HG03045 (cell line): ENCODE measurements at regions not wholly inside any gene's neighbourhood (a gene's known extent, or its start where the extent isn't known, plus 50 kb on each side); places are given as distances from the start of the nearest gene placed in this dataset.

Experiments used
- ATAC-seq: cut with Tn5 transposase; IDR thresholded peaks from one replicate; pipeline ENCODE4 v1.9.1; 2021; ENCODE audit warnings: mild to moderate bottlenecking, moderate library complexity; ENCODE audit not compliant: unreplicated experiment

GRCh38 chr17:72338304-72338703 lies 217.5 kb downstream of the SOX9 start:
- no peak for ATAC-seq

- no peak for ATAC-seq
Observed at GRCh38 chr17:72338847-72339790, 218.3 kb downstream of the SOX9 start.

- ATAC-seq, result no peak
Observed at GRCh38 chr17:72340836-72341235, 220.0 kb downstream of the SOX9 start.

- no peak for ATAC-seq
Observed at GRCh38 chr17:72342061-72342460, 221.2 kb downstream of the SOX9 start.

GRCh38 chr17:72342627-72343527 lies 222.1 kb downstream of the SOX9 start:
- no peak for ATAC-seq

GRCh38 chr17:72343911-72344310 lies 223.1 kb downstream of the SOX9 start:
- no peak for ATAC-seq

GRCh38 chr17:72344613-72345012 lies 223.8 kb downstream of the SOX9 start:
- ATAC-seq, result no peak

GRCh38 chr17:72345088-72345487 lies 224.3 kb downstream of the SOX9 start:
- ATAC-seq, result no peak

GRCh38 chr17:72345536-72345935 lies 224.7 kb downstream of the SOX9 start:
- no peak for ATAC-seq

GRCh38 chr17:72346306-72346705 lies 225.5 kb downstream of the SOX9 start:
- no peak for ATAC-seq

GRCh38 chr17:72349011-72349410 lies 228.2 kb downstream of the SOX9 start:
- ATAC-seq, result no peak

- no peak for ATAC-seq
Observed at GRCh38 chr17:72349491-72349995, 228.7 kb downstream of the SOX9 start.

GRCh38 chr17:72350073-72350472 lies 229.3 kb downstream of the SOX9 start:
- ATAC-seq, result no peak

- no peak for ATAC-seq
Observed at GRCh38 chr17:72351365-72351764, 230.5 kb downstream of the SOX9 start.

- ATAC-seq, result no peak
Observed at GRCh38 chr17:72351884-72352346, 231.1 kb downstream of the SOX9 start.

GRCh38 chr17:72353502-72353901 lies 232.7 kb downstream of the SOX9 start:
- ATAC-seq, result no peak

GRCh38 chr17:72354071-72354470 lies 233.3 kb downstream of the SOX9 start:
- ATAC-seq, result no peak

- ATAC-seq, result no peak
Observed at GRCh38 chr17:72357764-72358365, 237.0 kb downstream of the SOX9 start.

- no peak for ATAC-seq
Observed at GRCh38 chr17:72358465-72358864, 237.6 kb downstream of the SOX9 start.

- no peak for ATAC-seq
Observed at GRCh38 chr17:72359274-72359673, 238.5 kb downstream of the SOX9 start.

GRCh38 chr17:72359811-72360210 lies 239.0 kb downstream of the SOX9 start:
- ATAC-seq, result no peak
